Gastroesophageal sphincter (tissue), 4 donors: ENCODE measurements at regions not wholly inside any gene's neighbourhood (a gene's known extent, or its start where the extent isn't known, plus 50 kb on each side); places are given as distances from the start of the nearest gene placed in this dataset.
"Not testable (repeated sequence)": the region's sequence is repeated elsewhere in the genome, so short reads cannot be mapped to it uniquely, and the experiment has no call there.

Source experiments
- ATAC-seq: fragments of 150-250 bp; one replicate; pipeline ENCODE4 v1.9.1; 2016; ENCODE audit warnings: mild to moderate bottlenecking, moderate library complexity
- H3K27ac ChIP-seq, 4 donors: fragments of 200-600 bp; sonication (generic) in 3 of 4; 1 replicate in 3 of 4; 2 replicates in 1 of 4; pipeline ENCODE4 v1.5.1; 2016 to 2019
- H3K27me3 ChIP-seq: fragments of 200-600 bp; sonication (generic); one replicate; pipeline ENCODE4 v1.5.1; 2019
- H3K36me3 ChIP-seq, 2 donors: fragments of 200-600 bp; sonication (generic); one replicate each; pipeline ENCODE4 v1.5.1; 2019; ENCODE audit warnings: control low read depth in 1 of 2
- H3K4me1 ChIP-seq, 3 donors: fragments of 200-600 bp; sonication (generic); 1 replicate in 2 of 3; 2 replicates in 1 of 3; pipeline ENCODE4 v1.5.1; 2016 to 2019; ENCODE audit warnings: control low read depth in 2 of 3
- H3K4me3 ChIP-seq, 2 donors: fragments of 200-600 bp; sonication (generic); one replicate each; pipeline ENCODE4 v1.5.1; 2019; ENCODE audit warnings: mild to moderate bottlenecking in 1 of 2, moderate library complexity in 1 of 2
- H3K9me3 ChIP-seq, 3 donors: fragments of 200-600 bp; sonication (generic); one replicate each; pipeline ENCODE4 v1.5.1; 2017 to 2019; ENCODE audit warnings: control low read depth in 2 of 3
- CTCF ChIP-seq, 4 experiments: fragments of 200-600 bp in 2 of 4; fragments of 450-650 bp in 2 of 4; sonication (generic) in 1 of 4; IDR thresholded peaks; one replicate each; pipeline ENCODE4 v1.5.1; 2017 to 2019; ENCODE audit warnings: antibody characterized with exemption in 4 of 4, mild to moderate bottlenecking in 2 of 4, moderate library complexity in 2 of 4
- EP300 ChIP-seq: sonication (generic); formaldehyde crosslinking; IDR thresholded peaks from one replicate; pipeline ENCODE4 v1.6.1; 2017; ENCODE audit warnings: antibody characterized with exemption, mild to moderate bottlenecking
- POLR2A ChIP-seq, 2 donors: fragments of 450-650 bp; IDR thresholded peaks; one replicate each; pipeline ENCODE4 v1.6.1; 2017; ENCODE audit warnings: antibody characterized with exemption in 2 of 2, mild to moderate bottlenecking in 2 of 2, moderate library complexity in 1 of 2
- POLR2AphosphoS5 ChIP-seq: sonication (generic); formaldehyde crosslinking; IDR thresholded peaks from one replicate; pipeline ENCODE4 v1.6.1; 2017; ENCODE audit warnings: antibody characterized with exemption
- WGBS, 2 donors: methylation state at CpG; one replicate each; pipeline ENCODE4 v1.1.5; 2018; ENCODE audit warnings: low coverage in 1 of 2; 5-methylcytosine and 5-hydroxymethylcytosine counted together

- TF ChIP-seq EP300 (no peak), POLR2A (IDR thresholded peaks at IDR 0.05) (no peak), POLR2AphosphoS5 (no peak), CTCF (IDR thresholded peaks at IDR 0.05) (no peak)
- H3K4me1 ChIP-seq, result no peaks in the 10 kb centered on the region
- no peaks in the 10 kb centered on the region for H3K36me3 ChIP-seq
These were observed 63.5 kb downstream of the SPATA31D1 start for GRCh38 chr9:82052081-82052480.

GRCh38 chr9:82054264-82055015 lies 65.9 kb downstream of the SPATA31D1 start:
- Histone ChIP-seq H3K27ac (no peak overlapping the region), H3K36me3 (no peaks in the 10 kb centered on the region), H3K4me3 (no peak overlapping the region), H3K27me3 (no peaks in the 10 kb centered on the region), H3K9me3 (no peaks in the 10 kb centered on the region), H3K4me1 (no peaks in the 10 kb centered on the region)
- WGBS, 2 donors, result 100% methylated on average over 1 to 2 of the region's 26 CpGs
- TF ChIP-seq POLR2AphosphoS5 (no peak), CTCF (IDR thresholded peaks at IDR 0.05) (no peak), POLR2A (IDR thresholded peaks at IDR 0.05) (no peak), EP300 (no peak)
- ATAC-seq, result no peak

More at GRCh38 chr9:82052081-82052480, 63.5 kb downstream of the SPATA31D1 start:
- Histone ChIP-seq H3K9me3 (no peaks in the 10 kb centered on the region), H3K27me3 (no peaks in the 10 kb centered on the region), H3K4me3 (no peak overlapping the region), H3K27ac (no peak overlapping the region)
- ATAC-seq, result no peak

- 69 to 100% methylated on average over 2 to 4 of the region's 5 CpGs for WGBS, 2 donors
- no peak for ATAC-seq
These were observed 69.2 kb downstream of the SPATA31D1 start for GRCh38 chr9:82057805-82058204.

GRCh38 chr9:82061801-82062200 lies 73.2 kb downstream of the SPATA31D1 start:
- H3K4me3 ChIP-seq, H3K27ac ChIP-seq, H3K4me1 ChIP-seq, H3K9me3 ChIP-seq, H3K27me3 ChIP-seq, H3K36me3 ChIP-seq, ATAC-seq: not testable (repeated sequence)
- 83 to 100% methylated on average over 1 to 3 of the region's 7 CpGs for WGBS, 2 donors

More at GRCh38 chr9:82057805-82058204, 69.2 kb downstream of the SPATA31D1 start:
- TF ChIP-seq CTCF (IDR thresholded peaks at IDR 0.05), result no peak
- no peak for TF ChIP-seq POLR2A (IDR thresholded peaks at IDR 0.05)
- TF ChIP-seq EP300, result no peak
- TF ChIP-seq POLR2AphosphoS5, result no peak
- Histone ChIP-seq H3K36me3 (no peaks in the 10 kb centered on the region), H3K4me1 (no peaks in the 10 kb centered on the region), H3K9me3 (no peaks in the 10 kb centered on the region), H3K27me3 (no peaks in the 10 kb centered on the region), H3K27ac (no peak overlapping the region), H3K4me3 (no peak overlapping the region)

- Histone ChIP-seq H3K9me3 (no peaks in the 10 kb centered on the region), H3K27ac (no peak overlapping the region), H3K4me1 (no peaks in the 10 kb centered on the region), H3K36me3 (no peaks in the 10 kb centered on the region), H3K4me3 (no peak overlapping the region), H3K27me3 (no peaks in the 10 kb centered on the region)
- TF ChIP-seq POLR2A (IDR thresholded peaks at IDR 0.05), result no peak
- no peak for TF ChIP-seq EP300
- TF ChIP-seq POLR2AphosphoS5, result no peak
- no peak for TF ChIP-seq CTCF (IDR thresholded peaks at IDR 0.05)
- WGBS, 2 donors, result 96 to 100% methylated on average over 1 to 9 of the region's 12 CpGs
- no peak for ATAC-seq
These were observed 73.7 kb downstream of the SPATA31D1 start for GRCh38 chr9:82062245-82062644.
